ENCODE measurements at regions not wholly inside any gene's neighbourhood (a gene's known extent, or its start where the extent isn't known, plus 50 kb on each side); places are given as distances from the start of the nearest gene placed in this dataset.
A peak's percentile ranks its signal among the peaks of the same experiment; 100 is the strongest.

DNA sequence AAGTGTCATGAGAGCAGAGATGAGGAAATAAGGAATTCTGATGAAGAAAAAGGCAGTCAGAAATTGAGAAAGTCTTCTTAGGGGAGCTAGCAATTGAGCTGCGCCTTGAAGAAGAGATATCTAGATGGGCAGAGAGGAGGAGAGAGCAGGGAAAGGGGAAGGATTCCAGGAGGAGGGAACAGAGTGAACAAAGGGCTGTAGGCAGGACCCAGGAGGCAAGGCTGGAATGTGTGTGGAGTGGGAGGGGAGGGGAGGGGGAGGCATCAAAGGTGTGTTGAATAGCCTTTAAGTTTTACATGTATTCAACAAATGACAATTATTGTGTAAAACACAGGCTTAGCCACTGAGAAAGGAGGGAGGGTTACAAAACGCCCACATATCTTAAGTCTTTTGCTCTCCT, 164.5 kb downstream of the TDRD15 start:
- no peak for DNase-seq

- DNase-seq = no peak
Observed at GRCh38 chr2:21288739-21289520, 165.2 kb downstream of the TDRD15 start.

DNA sequence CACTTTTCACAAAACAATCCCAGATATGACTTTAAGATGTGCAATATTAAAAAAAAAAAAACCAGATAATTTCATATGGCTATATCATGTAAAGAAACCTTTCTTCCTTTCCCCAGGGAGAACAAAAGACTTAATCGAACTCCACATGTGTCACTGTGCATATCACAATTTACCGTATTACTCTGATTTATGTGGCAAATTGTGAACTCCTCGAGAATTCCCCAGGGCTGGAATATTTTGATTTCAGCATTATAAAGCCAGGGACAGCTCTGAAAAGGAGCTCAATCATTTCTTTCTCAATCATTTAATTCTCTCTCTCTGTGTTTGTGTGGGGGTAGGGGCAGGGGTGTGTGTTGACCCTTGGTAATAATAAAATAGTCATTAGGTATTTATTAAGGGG, 165.8 kb downstream of the TDRD15 start:
- no peak for DNase-seq

DNA sequence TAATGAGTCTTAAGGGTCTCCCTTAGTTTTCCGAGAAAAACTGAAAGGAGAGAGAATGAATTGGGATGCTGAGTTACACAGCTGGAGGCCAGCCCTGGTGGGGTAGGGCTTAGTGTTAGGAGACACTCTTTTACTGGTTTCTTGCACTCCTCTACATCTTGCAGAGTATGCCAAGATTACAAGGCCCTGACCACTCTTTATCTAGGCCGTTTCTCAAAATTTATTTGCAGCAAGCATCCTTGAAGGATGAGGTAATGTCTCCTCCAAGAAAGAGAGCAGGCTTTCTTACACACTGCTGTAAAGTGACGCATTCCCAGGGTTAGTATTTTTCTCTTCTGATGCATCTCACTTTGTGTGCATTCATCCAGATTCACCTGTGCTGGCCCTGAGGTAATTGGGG, 166.2 kb downstream of the TDRD15 start:
- no peak for DNase-seq

DNA sequence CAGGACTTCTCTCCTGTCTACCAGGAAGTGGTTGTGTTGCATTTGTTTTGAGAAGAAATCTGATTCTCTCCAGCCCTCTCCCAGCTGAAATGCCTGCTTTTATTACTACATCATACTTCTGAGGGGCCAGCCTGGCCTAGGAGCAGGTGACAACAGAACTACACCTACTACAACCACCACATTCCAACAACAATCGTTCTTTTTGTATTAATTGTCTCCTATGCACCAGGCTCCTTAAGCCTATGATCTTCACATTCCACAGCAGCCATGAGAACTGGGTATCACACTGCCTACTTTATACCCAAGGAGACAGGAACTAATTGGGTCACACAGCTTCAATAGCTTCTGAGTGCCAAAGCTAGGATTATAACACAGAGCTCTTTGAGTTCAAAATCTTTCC, 167.7 kb downstream of the TDRD15 start:
- no peak for DNase-seq

- DNase-seq = no peak
Observed at GRCh38 chr2:21294446-21294845, 170.7 kb downstream of the TDRD15 start.

DNA sequence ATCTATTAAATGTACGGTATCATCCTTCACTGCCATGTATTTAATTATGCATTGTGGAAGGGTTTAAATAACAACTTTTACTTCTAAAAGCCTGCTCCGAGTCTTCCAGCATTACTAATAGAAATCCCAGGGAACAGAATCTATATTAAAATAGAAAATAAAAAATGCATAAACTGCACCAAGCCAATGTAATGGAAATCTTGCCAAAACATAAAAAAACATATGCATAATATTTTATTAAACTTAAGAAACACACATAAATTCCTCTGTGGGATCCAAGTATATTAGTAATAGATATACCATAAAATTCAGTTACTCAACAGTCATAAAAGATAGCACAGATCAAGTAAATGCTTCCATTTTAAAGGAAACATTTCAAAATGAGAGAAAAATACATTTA, 175.6 kb downstream of the TDRD15 start:
- DNase-seq = no peak

- DNase-seq = no peak
Observed at GRCh38 chr2:21301871-21302455, 178.2 kb downstream of the TDRD15 start.

DNA sequence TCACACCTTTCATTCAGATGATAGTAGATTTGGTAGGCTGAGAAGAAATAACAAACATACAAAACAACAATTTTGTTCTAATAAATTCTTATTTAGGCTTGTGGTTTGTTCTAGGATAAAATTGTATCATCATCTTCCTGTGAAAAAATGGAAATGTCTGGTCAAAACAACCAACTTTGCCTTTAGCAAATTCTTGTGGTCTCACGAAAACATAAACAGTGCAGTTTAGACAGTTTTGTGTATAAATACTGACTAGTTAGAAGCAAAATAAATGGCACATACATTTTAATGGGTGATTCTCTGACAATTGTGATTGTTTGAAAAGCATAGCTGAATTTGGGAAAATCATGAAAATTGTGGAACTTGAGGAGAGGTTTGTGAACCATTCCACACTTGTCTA, 180.1 kb downstream of the TDRD15 start:
- no peak for DNase-seq

DNA sequence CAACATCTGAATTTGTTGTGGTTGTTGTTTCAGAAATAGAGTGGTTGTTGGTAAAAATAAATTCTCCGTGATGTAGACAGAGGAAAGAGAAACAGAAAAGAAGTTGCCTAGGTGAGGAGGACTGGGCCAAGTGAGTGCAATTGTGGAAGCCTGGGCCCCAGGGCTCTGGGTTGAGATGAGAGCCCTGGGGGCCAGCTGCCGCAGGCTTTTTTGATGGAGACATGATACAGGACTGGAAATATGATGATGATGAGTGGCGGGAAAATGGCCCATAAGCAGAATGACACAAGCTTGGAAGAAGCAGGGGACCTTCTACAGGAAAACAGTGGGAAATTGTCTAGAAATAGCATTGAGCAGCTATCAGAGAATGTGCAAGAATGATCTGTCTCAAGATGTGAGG, 181.8 kb downstream of the TDRD15 start:
- DNase-seq = no peak

- no peak for DNase-seq
Observed at GRCh38 chr2:21306235-21306634, 182.5 kb downstream of the TDRD15 start.

- DNase-seq = no peak
Observed at GRCh38 chr2:21307037-21307436, 183.3 kb downstream of the TDRD15 start.

GRCh38 chr2:21310493-21310892, 186.7 kb downstream of the TDRD15 start:
- DNase-seq = no peak

GRCh38 chr2:21314322-21314835, 190.6 kb downstream of the TDRD15 start:
- DNase-seq = no peak

- DNase-seq = peak; percentile 17 to 59
Observed at GRCh38 chr2:21317131-21317530, 193.4 kb downstream of the TDRD15 start.

DNA sequence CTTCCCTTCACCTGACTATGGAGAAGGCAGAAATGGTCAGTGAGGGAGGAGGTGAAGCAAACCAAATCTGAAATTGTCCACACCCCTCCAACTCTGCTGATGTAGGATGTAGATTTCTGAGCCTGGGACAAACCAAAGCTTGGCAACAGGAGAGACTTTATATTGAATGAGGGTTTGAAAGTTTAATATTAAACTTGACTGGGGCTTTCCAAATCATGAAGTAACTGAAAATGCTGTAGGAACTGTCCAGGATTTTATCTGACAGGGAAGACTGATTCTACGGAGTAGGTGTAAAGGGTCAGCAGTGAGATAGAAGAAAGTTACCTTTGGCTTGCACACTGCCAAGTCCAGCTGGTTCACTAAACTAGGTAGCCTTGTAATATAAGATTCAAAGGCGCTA, 194.5 kb downstream of the TDRD15 start:
- DNase-seq = no peak

DNA sequence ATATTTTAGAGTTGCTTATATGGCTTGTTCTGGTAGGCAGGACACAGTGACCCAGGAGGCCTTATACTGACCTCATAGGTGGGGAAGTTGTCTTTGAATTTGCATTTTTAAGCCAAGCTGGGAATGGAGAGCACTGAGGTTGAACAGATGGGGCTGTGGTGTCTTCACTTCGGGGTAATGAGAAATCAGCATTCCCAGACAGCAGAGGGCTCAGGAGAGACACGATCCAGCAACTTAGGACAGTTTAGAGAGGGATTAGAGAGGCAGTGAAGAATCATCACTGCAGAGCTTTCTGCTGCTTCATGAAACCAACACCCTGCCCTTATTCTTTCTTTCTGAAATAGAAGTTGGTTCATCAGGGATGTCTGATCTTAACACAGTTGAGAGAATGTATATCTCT, 202.4 kb downstream of the TDRD15 start:
- peak in 1 of 2 experiments; percentile 19 for DNase-seq

- no peak for DNase-seq
Observed at GRCh38 chr2:21328177-21328576, 204.4 kb downstream of the TDRD15 start.

GRCh38 chr2:21330786-21331391, 207.1 kb downstream of the TDRD15 start:
- DNase-seq = no peak

GRCh38 chr2:21331625-21332370, 208.0 kb downstream of the TDRD15 start:
- DNase-seq = no peak

DNA sequence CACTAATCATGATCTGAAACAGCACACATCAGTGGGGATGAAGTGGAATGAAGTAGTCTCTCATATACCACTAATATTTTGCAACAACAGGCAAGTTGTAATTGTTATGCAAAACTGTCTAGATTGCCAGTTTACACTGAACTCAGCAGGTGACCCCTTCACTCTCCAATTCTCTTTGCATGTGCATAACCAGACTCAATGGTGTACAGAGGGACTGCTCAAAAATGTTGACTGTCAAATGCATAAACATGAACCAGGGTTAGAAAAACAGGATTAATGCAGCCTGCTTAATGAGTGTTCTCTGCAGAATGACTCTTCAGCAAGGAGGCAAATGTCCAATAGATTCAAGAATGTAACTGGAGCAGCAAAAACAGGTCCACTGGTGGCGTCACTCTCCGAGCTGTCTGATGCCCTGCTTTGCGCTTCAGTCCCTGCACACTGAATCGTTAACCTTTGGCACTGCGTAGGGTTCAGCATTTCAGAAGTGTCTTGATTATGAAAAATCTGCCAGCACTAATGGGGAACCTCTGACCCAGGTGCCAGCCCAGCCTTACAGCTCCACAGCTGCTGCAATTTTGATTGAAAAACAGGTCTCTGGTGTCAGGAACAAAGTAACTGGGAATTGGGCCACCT, 209.3 kb downstream of the TDRD15 start:
- peak in 1 of 2 experiments; percentile 47 for DNase-seq

DNA sequence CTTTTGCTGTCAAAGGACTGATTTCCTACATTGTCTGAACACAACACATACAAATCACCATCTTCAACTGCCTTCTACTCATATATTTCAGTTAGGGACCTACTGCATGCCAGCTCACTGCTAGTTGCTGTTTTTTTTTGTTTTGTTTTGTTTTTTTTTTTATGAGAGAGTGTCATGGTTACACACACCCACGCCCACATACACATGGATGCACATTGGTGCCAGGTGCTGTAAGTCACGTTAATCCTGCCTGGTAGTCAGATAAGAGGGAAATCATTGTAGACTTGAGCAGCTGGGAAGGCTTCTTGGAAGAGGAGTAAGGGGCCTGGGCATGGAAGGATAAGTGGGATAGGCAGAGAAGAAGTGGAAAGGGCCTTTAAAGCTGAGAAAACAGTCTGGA, 209.9 kb downstream of the TDRD15 start:
- DNase-seq = peak; percentile 55 to 73

DNA sequence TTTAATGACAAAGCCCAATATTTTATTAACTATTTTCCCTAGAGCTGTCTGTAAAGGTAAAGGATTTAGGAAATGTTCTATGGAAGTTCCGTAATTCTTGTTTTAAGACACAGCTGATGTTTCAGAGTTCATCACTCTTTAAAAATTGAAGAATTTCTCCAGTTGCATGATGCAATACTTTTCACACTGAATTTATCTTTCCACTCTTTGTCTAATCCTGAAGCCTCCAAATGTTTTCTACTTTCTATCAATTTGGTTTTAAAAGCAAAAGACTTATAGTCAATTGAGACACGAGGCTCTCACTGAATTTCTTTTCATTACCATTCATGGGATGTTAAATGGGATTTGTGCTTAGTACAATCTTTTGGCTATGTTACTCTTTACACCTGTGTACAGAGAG, 223.2 kb downstream of the TDRD15 start:
- DNase-seq = no peak
